Fibroblast of lung (primary cell): ENCODE measurements at regions not wholly inside any gene's neighbourhood (a gene's known extent, or its start where the extent isn't known, plus 50 kb on each side); places are given as distances from the start of the nearest gene placed in this dataset.

ENCODE experiments used
- CTCF ChIP-seq, 2 donors: IDR thresholded peaks in 1 of 2; conservative IDR thresholded peaks in 1 of 2; 1 replicate in 1 of 2; 2 replicates in 1 of 2; pipeline ENCODE4 v1.5.1; 2011 to 2012; ENCODE audit warnings: low read length in 2 of 2, control low read depth in 1 of 2, inconsistent platforms in 1 of 2, low read depth in 1 of 2, mild to moderate bottlenecking in 1 of 2
- EZH2 ChIP-seq: IDR thresholded peaks from 2 replicates; pipeline ENCODE4 v1.5.1; 2012; ENCODE audit warnings: low read length, control low read depth, mild to moderate bottlenecking; ENCODE audit errors: missing control alignments

- TF ChIP-seq CTCF (conservative IDR thresholded peaks at IDR 0.05 in 1 of 2, IDR thresholded peaks at IDR 0.05 in 1 of 2; ENCODE audit: low read depth in 1 of 2, low read length in 2 of 2) (no peak), EZH2 (no peak)
Measured at GRCh38 chrX:40891798-40892197, 156.5 kb upstream of the MED14 start.
